Stimulated activated CD4-positive, alpha-beta T cell treated with anti-CD3 and anti-CD28 coated beads, Interleukin-4, amount 100 ng/mL, for 4 hours (primary cell): ENCODE measurements at regions not wholly inside any gene's neighbourhood (a gene's known extent, or its start where the extent isn't known, plus 50 kb on each side); places are given as distances from the start of the nearest gene placed in this dataset.
"Not testable (repeated sequence)": the region's sequence is repeated elsewhere in the genome, so short reads cannot be mapped to it uniquely, and the experiment has no call there.

Source experiments
- DNase-seq, 2 experiments: peaks; one replicate each; pipeline ENCODE4 v3.0.0-alpha.2; 2020

- no peak for DNase-seq
These were observed 698.7 kb downstream of the GLUD2 start for GRCh38 chrX:121746105-121746504.

DNA sequence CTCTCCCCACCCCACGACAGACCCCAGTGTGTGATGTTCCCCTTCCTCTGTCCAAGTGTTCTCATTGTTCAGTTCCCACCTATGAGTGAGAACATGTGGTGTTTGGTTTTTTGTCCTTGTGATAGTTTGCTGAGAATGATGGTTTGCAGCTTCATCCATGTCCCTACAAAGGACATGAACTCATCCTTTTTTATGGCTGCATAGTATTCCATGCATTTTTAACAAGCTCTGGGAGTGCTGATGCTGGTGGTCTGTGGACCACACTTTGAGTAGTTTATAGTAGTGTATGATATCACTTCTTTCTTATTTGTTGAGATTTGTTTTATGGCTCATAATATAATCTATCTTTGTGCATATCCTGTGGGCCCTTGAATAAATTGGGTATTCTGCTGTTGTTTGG lies 706.2 kb downstream of the GLUD2 start:
- not testable (repeated sequence) for DNase-seq

GRCh38 chrX:121754301-121754700 lies 706.9 kb downstream of the GLUD2 start:
- no peak for DNase-seq

DNA sequence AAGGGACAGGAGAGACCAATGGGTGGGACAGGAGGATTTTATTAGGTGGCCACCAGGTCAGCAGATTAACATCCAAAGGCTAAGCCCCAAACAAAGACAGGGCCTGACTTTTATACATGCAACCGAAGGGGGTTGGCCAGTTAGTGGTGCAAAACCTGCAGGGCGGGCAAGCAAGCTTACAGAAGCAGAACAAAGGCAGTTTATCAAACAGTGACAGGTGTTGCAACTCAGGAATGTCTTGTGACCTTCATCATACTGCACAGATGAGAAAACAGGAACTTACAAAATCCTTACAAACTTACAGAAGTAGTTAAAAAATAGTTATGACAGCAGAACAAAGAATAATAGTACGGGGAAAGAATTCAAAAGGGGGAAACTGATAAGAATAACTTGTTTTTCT lies 708.1 kb downstream of the GLUD2 start:
- no peak for DNase-seq

DNA sequence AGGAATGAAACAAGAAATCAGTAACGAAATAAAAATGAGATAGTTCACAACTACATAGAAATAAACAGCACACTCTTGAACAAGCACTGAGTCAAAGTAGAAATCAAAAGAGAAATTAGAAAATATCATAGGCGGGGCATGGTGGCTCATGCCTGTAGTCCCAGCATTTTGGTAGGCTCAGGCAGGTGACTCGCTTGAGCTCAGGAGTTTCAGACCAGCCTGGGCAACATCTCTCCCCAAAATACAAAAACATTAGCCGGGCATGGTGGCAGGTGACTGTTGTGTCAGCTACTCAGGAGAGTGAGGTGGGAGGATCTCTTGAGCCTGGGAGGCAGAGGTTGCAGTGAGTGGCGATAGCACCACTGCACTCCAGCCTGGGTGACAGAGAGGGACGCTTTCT lies 714.4 kb downstream of the GLUD2 start:
- DNase-seq, result no peak

GRCh38 chrX:121763671-121764070 lies 716.3 kb downstream of the GLUD2 start:
- no peak for DNase-seq

- not testable (repeated sequence) for DNase-seq
These were observed 720.8 kb downstream of the GLUD2 start for GRCh38 chrX:121768210-121768609.

GRCh38 chrX:121781991-121782390 lies 734.6 kb downstream of the GLUD2 start:
- DNase-seq, result no peak

DNA sequence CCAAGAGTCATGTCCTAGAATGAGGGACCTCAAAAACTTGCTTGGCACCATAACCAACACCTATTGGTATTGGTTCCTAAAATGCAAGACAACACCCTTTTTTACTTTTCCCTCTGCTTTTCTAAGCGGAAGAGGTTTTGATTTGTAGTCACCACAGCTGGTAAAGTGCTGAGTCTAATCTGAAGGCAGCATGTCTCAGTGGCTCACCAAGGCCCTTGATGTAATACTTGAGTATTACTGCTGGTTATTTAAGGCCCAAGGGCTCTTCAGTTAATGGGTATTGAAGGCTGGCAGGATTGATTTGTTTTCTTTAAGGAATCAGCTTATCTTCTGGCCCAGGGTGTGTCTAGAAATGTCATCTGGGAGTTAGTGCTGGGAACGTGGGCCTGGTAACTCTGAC lies 735.1 kb downstream of the GLUD2 start:
- DNase-seq, result no peak

DNA sequence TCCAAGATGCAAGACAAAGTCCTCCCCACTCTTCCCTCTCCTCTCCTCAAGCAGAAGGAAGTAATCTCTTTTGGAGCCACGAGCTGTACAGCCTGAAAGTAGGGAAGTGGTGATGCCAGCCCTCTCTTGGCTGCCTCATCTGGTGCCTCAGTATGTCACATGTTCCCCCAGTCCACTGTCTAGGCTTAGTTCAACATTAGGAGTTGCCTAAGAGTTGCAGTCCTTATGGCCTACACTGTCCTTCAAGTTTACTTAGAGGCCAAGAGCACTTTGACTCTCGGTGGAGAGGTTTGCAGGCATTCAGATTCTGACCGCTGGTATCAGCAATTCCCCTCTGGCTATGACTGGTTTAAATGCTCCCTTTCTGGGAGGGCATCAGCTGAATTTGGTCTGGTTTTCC lies 735.6 kb downstream of the GLUD2 start:
- DNase-seq, result no peak

DNA sequence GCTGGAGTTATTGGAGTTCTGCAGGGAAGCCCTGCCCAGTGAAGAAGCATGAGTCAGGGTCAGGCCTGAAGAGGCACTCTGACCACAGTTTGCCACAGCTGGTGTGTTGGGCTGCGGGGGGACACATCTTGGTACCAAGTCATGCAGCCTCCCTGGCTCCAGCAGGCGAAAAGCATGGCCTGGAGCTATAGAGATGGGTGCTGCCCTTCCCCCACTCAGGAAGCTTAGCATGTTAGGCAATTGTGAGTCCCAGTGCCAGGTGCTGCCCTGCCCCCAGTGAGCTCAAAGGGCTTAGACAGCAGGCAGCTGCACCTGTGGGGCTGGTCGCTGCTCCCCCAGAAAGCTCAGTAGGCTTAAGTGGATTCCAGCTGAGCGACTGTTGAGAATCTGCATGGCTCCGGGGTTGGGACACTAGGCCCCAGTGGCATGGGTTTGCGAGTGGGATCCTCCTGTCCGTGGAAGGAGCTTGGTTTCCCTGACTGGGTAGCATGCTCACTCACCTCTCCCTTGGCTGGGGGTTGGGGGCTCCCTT lies 755.5 kb downstream of the GLUD2 start:
- no peak for DNase-seq

DNA sequence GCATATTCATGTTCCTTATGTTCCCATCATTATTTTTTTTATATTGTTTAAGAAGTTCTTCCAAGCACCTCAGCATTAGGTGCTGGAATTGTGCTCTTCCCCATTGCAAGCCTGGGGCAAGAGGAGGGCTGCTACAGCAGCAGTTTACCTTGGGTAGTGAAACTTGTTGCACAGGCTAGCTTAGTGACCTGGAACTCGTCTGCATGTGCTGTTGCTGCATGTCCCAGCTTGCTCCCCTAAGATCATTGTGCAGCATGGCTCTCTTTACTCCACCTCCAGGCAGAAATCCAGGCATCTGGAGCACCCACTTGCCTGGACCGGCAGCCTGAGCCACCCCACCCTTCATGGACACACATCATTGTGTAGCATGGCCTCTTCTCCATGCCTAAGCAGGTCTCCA lies 776.0 kb downstream of the GLUD2 start:
- DNase-seq, result no peak

DNA sequence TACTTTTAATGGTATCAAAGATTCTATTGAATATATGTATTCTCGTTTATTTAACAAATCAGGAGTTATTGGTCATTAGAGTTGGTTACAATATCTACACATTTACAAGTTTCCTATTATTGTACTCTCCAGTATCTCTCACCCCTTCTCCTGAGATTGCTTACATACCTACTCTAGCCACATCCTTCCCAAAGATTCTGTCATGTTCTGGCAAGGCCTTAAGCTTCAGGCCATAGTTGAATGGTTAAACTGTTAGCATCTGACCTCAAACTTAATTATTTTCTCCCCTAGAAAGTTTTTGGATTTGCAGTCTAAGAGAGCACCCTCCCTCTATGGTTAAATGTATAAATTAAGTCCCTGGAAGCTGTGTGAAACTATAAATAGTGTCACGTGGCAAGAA lies 784.2 kb downstream of the GLUD2 start:
- DNase-seq, result no peak

GRCh38 chrX:121832446-121832845 lies 785.0 kb downstream of the GLUD2 start:
- DNase-seq, result no peak

- DNase-seq, result no peak
These were observed 788.6 kb downstream of the GLUD2 start for GRCh38 chrX:121836000-121836399.

DNA sequence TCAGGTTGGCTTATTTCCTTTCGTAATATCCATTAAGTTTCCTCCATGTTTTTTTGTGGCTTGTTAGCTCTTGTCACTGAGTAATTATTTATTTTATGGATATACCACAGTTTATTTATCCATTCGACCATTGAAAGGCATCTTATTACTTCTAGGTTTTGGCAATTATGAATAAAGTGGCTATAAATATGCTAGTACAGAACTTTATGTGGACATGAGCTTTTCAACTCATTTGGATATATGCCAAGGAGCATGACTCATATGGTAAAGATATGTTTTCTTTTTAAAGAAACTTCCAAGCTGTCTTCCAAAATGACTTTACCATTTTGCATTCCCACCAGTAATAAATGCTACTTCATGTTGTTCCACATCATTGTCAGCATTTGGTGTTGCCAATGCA lies 803.6 kb downstream of the GLUD2 start:
- no peak for DNase-seq

GRCh38 chrX:121853762-121854613 lies 806.6 kb downstream of the GLUD2 start:
- no peak for DNase-seq

DNA sequence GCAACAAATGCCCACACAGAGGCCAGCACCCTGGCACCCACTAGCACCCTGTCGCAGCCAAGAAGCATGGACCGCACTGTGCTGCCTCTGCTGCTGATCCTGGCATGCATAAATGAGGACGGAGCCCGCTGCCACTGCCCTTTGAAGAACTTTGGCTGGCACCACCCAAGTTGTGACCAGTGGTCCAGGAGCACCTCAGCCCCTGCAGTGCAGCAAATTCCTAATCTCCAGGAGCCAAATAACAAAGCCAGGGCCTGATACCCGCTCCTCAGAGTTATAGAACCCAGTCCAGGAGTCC lies 807.2 kb downstream of the GLUD2 start:
- DNase-seq, result no peak

- DNase-seq, result no peak
These were observed 811.6 kb downstream of the GLUD2 start for GRCh38 chrX:121858867-121859647.

DNA sequence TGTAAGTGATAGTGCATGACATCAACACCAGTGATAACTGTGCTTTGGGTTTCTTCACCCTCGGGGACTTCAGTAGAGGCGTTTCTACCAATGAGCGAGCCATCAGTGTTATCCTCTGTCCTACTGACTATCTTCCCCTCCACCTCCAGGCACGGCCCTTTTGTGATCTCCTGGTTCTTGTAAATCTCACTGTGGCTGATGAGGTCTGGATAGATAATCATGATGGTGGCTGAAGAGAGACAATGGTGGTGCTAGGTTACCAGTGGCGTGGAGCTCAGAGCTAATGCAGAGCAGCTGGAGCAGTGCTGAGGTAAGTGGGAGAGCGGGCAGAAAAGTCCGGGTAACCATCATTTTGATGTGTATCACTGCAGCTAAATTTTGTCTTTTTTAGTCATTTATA lies 816.6 kb downstream of the GLUD2 start:
- DNase-seq, result no peak

- DNase-seq, result no peak
These were observed 817.2 kb downstream of the GLUD2 start for GRCh38 chrX:121864561-121864960.

DNA sequence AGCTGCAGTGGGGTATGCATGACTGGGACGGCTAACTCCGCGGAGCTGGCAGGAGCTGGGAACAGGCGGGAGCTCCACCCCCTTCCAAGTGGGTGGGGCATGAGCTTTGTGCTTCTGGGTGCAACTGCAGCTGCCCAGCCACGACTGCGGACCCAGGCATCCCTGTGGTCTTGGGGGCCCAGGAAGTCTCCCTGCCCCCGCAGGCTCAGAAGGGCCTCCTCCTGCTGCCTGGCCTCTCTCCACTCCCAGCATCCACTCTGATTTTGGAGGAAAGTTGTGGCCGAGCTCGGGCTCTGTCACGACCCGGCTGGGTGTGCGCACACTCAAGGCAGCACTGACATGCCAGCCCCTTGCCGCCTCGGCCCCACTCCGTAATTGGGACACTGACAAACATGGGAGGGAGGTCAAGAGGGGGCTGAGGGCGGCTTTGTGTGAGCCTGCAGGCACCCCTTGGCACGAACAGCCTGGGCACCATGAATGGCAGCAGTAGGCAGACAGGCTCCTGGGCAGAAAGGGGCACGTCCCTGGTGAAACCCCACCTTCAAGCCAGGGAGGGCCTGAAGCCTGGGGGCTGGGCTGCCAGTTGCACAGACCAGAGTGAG lies 822.6 kb downstream of the GLUD2 start:
- DNase-seq, result no peak

DNA sequence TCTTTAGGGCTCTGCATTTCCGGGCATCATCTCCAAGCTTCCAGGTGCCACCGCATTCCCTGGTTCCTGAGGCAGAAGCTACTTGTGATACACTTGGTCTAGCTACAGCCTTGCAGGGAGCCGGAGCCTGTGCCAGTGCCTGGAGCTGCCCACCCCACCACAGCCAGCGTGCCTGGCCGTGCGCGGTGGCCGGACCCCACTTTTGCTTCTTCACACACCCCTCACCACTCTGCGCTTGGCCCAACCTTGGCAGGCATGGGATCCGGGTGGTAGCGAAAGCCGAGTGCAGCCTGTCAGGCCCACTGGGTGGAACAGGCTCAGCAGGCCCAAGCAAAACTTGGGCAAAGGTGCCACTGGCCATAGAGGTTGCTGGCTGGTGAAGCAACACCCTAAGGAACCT lies 823.7 kb downstream of the GLUD2 start:
- no peak for DNase-seq

GRCh38 chrX:121876305-121876704 lies 828.9 kb downstream of the GLUD2 start:
- no peak for DNase-seq
